Cardiac muscle cell (in vitro differentiated cells and primary cell): ENCODE measurements at regions not wholly inside any gene's neighbourhood (a gene's known extent, or its start where the extent isn't known, plus 50 kb on each side); places are given as distances from the start of the nearest gene placed in this dataset.
"Not testable (repeated sequence)": the region's sequence is repeated elsewhere in the genome, so short reads cannot be mapped to it uniquely, and the experiment has no call there.

ENCODE experiments used
- DNase-seq, 2 donors: peaks; one replicate each; pipeline versions ENCODE4 v3.0.0 to v3.0.0-alpha.2; 2010 to 2017; ENCODE audit warnings: low read depth in 1 of 2, low spot score in 1 of 2
- H3K27ac ChIP-seq: fragments of 200-600 bp; sonication (generic); 2 replicates; pipeline ENCODE4 v1.5.1; 2016
- H3K27me3 ChIP-seq: fragments of 200-600 bp; sonication (generic); 2 replicates; pipeline ENCODE4 v1.6.0; 2016; ENCODE audit warnings: control low read depth
- H3K36me3 ChIP-seq: fragments of 200-600 bp; sonication (generic); 2 replicates; pipeline ENCODE4 v1.5.1; 2016; ENCODE audit warnings: control low read depth
- H3K4me1 ChIP-seq: fragments of 200-600 bp; sonication (generic); 2 replicates; pipeline ENCODE4 v1.8.1; 2017; ENCODE audit warnings: low read depth, mild to moderate bottlenecking, mixed run types
- H3K4me3 ChIP-seq: fragments of 200-600 bp; sonication (generic); 2 replicates; pipeline ENCODE4 v1.5.1; 2016; ENCODE audit warnings: mild to moderate bottlenecking
- H3K9me3 ChIP-seq: fragments of 200-600 bp; sonication (generic); 2 replicates; pipeline ENCODE4 v1.5.1; 2017; ENCODE audit warnings: low read depth, mild to moderate bottlenecking, control low read depth
- CTCF ChIP-seq: IDR thresholded peaks from 2 replicates; pipeline ENCODE4 v1.5.1; 2012; ENCODE audit warnings: low read depth, mild to moderate bottlenecking, low read length

DNA sequence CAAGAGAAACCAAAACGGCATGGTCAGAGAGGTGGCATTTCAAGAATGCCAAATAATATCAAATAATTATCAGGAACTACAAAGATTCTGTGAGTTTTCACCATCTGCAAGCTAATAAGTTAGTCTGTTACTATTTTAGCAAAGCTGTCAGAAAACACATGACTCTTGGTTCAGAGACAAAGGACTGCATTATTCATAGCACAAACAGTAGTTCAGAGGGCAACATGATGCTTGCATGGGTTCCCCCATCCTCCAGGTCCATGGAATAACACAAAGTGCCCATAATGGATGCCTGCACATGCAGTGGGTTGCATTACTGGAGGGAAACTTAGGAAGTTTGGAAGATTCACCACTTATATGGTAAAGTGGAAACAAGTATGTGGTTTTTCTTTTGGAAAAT is 228.8 kb upstream of the ALCAM start:
- TF ChIP-seq CTCF, result no peak
- Histone ChIP-seq H3K27me3 (no peaks in the 10 kb centered on the region), H3K27ac (no peak overlapping the region), H3K9me3 (no peaks in the 10 kb centered on the region), H3K36me3 (no peaks in the 10 kb centered on the region), H3K4me1 (no peaks in the 10 kb centered on the region), H3K4me3 (no peak overlapping the region)
- no peak for DNase-seq

- Histone ChIP-seq H3K4me1 (no peaks in the 10 kb centered on the region), H3K9me3 (no peaks in the 10 kb centered on the region), H3K27ac (no peak overlapping the region), H3K36me3 (no peaks in the 10 kb centered on the region), H3K27me3 (no peaks in the 10 kb centered on the region), H3K4me3 (no peak overlapping the region)
- TF ChIP-seq CTCF, result no peak
- DNase-seq, result no peak
These were observed 226.7 kb upstream of the ALCAM start for GRCh38 chr3:105139881-105140560.

DNA sequence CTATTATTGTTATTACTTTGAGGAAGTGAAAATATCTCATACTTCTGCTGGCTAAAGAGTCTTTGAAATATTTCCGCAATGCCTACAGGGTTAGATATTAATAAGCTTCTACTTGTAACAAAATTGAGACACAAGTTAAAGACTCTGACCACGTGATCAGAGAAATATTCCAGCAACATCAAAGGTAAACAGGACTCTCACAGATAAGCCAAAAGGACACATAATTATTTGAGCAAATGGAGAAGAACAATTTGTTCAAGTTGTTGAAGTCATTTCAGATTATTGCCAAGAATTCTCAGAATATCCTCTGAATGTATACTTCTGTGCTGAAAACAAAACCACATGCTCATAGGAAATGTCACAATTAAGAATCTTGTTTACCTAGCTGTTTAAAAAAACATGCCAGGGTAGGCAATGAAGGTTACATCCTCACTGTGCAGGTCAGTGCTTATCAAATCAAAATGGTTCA is 225.8 kb upstream of the ALCAM start:
- H3K4me1 ChIP-seq, result no peaks in the 10 kb centered on the region
- H3K27ac ChIP-seq, result no peak overlapping the region
- H3K27me3 ChIP-seq, result no peaks in the 10 kb centered on the region
- H3K9me3 ChIP-seq, result no peaks in the 10 kb centered on the region
- no peak for TF ChIP-seq CTCF
- H3K4me3 ChIP-seq, result no peak overlapping the region
- DNase-seq, result no peak
- no peaks in the 10 kb centered on the region for H3K36me3 ChIP-seq

DNA sequence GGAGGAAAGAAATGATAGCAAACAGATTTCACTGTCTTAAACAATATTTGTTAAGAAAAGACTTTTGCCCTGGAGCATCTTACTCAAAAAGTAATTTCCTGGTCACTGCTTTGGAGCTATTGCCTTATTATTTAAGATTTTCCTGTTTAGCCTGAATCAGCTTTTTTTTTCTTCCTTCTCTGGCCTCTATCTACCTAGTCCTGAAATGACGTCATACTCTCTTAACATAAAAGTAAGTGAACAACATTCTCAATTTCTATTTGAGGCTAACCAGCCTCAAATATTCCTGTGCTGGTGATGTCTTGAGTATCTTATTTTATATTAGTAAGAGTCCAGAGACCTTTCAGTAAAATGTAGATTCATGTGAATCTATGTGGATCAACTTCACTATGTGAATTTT is 221.9 kb upstream of the ALCAM start:
- Histone ChIP-seq H3K27ac (no peak overlapping the region), H3K36me3 (no peaks in the 10 kb centered on the region), H3K4me3 (no peak overlapping the region), H3K9me3 (no peaks in the 10 kb centered on the region), H3K4me1 (no peaks in the 10 kb centered on the region), H3K27me3 (no peaks in the 10 kb centered on the region)
- no peak for DNase-seq
- no peak for TF ChIP-seq CTCF

DNA sequence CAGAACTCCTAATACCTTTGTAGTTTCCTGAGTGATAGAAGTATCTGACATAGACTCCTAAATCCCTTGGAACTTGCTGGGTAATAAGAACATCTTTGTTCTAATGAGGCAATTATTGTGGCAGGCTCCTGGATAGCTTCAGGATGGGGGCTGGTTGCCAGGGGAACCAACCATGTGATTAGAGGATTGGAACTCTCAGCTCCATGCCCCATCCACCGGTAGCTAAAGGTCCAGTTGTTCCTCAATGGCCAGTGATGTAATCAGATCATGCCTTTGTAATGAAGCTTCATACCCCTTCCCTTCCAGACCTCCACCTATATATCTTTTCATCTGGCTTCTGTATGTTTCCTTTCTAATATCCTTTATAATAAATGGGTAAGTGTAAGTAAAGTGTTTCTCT is 221.2 kb upstream of the ALCAM start:
- Histone ChIP-seq H3K4me1 (no peaks in the 10 kb centered on the region), H3K9me3 (no peaks in the 10 kb centered on the region), H3K4me3 (no peak overlapping the region), H3K27me3 (no peaks in the 10 kb centered on the region), H3K27ac (no peak overlapping the region), H3K36me3 (no peaks in the 10 kb centered on the region)
- no peak for DNase-seq
- no peak for TF ChIP-seq CTCF

DNA sequence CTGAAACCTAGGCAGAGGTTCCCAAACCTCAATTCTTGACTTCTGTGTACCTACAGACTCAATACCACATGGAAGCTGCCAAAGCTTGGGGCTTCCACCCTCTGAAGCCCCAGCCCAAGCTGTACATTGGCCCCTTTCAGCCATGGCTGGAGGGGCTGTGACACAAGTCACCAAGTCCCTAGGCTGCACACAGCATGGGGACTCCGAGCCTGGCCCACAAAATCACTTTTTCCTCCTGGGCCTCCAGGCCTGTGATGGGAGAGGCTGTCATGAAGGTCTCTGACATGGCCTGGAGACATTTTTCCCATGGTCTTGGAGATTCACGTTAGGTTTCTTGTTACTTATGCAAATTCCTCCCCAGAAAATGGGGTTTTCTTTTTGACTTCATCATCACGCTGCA is 217.5 kb upstream of the ALCAM start:
- not testable (repeated sequence) for H3K4me1 ChIP-seq, DNase-seq, H3K27ac ChIP-seq, H3K9me3 ChIP-seq, H3K36me3 ChIP-seq, H3K27me3 ChIP-seq, H3K4me3 ChIP-seq
